HG02571 (cell line): ENCODE measurements at regions not wholly inside any gene's neighbourhood (a gene's known extent, or its start where the extent isn't known, plus 50 kb on each side); places are given as distances from the start of the nearest gene placed in this dataset.

Experiments used
- ATAC-seq: cut with Tn5 transposase; IDR thresholded peaks from one replicate; pipeline ENCODE4 v1.9.1; 2021; ENCODE audit warnings: mild to moderate bottlenecking, moderate library complexity; ENCODE audit not compliant: unreplicated experiment

DNA sequence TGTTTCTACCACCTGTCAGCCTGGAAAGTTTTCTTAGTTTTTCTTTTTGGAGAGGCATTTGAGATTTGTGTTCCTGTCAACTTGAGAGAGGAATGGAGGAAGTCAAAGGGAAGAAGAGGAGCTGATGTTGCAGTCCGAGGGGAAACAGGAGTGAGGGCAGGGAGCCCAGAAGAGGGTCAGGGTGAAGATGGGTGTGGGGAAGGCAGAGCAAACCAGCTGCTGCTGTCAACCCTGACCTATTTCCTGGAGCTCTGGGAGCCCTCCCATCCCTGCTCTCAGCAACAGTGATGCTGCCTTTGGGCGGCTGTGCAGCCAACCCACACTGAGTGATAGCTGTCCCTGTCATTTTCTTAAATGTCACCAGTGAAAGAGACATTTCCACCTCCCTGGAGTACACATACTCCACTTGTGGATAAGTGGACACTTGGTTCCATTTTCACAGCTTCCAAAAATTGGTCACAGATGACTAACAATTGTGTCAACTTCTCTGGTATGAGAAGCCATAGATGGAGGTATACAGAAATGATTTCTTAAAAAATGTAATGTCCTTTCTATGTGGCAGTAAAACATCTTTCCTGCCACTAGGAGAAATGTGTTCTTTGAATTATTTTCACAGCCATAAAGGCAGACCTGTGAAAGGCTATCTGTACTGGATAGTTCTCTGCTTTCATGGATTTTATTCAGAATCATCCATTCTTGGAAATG lies 556.3 kb upstream of the TBL1XR1 start:
- ATAC-seq, result no peak

DNA sequence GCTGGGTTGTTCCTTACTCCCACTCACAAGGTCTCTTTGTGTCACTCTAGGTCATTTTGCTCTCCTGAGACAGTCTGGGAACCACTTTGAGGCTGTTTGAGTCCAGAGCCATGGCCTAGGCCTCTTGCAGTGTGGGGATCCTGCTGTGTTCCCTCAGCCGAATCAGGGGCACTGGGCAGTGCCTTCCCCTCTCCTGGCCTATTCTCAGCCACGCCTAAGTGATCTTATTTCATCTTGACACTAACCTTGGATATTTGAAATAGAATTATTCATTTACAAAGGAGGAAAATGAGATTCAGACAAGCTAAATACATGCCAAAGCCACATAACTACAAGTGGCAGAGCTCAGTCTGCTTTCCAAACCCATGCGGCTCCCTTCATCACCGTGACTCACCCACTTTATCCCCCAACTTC lies 557.2 kb upstream of the TBL1XR1 start:
- ATAC-seq, result no peak

DNA sequence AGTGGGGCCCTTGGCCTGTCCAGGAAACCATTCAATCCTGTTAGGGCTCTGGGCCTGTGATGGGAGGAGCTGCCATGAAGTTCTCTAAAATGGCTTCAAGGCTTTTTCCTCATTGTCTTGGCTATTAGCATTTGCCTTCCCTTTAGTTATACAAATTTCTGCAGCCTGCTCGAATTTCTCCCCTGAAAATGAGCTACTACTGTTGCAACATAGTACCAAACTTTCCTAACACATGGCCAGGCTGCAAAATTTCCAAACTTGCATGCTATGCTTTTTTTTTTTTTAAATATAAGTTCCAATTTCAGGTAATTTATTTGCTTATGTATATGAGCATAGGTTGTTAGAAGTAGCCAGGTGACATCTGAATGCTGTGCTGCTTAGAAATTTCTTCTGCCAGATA lies 560.8 kb upstream of the TBL1XR1 start:
- no peak for ATAC-seq

DNA sequence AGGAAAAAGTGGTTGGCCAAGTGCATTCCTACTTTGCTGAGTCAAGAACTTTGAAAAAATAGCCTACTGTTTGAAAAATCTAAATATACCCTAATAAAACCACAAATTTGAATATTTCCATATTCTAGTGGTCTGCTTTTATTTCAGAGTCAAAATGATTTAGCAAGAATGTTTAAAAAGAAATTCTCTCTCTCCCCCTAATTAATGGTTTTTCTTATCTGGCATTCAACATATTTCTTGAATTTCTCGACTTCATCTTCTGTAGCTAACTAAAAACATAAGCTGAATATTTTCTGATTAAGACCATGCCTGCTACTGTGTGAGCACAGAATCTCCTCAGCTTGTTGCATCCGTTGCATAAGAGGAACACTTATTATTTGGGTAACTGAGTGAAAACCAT lies 563.5 kb upstream of the TBL1XR1 start:
- ATAC-seq, result no peak

DNA sequence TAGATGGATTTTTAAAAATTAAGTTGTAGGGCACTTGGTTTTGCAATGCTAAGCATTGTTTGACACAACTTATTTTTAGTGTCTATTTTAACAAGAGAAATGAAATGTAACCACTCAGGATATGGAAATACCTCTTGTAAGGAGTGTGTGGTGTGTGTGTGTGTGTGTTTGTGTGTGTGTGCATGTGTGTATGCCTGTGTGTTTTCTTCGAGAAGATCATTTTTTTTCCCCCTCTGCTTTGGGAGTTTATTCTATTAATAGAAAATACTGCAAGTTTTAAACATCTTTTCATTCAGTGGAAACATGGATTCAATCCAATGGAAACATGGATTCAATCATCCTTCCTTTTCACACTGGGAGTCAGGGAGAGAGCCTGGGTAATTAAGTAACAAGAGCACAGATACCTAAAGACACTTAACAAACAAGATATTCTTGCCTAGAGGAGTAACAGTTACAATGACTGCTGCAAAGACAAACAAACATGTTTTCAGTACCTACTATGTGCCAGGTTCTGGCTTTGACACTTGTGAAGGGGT lies 567.2 kb upstream of the TBL1XR1 start:
- ATAC-seq, result no peak

DNA sequence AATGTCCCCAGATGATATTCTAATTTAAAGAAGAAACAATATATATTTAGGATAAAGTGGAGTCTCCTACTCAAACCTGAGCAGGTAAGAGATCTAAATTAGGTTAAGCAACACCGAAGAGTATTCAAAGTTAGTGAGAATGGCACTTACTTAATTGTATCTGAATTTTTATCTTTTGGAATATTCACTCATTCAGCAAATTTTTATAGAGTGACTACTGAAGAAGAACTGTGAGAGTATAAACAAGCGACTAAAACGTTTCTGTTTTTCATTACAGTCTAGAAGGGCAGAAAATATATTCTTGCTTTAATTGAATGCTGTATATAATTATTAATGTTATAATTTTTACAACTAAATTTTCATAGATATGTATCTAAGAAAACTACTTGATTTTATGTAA lies 567.7 kb upstream of the TBL1XR1 start:
- no peak for ATAC-seq

DNA sequence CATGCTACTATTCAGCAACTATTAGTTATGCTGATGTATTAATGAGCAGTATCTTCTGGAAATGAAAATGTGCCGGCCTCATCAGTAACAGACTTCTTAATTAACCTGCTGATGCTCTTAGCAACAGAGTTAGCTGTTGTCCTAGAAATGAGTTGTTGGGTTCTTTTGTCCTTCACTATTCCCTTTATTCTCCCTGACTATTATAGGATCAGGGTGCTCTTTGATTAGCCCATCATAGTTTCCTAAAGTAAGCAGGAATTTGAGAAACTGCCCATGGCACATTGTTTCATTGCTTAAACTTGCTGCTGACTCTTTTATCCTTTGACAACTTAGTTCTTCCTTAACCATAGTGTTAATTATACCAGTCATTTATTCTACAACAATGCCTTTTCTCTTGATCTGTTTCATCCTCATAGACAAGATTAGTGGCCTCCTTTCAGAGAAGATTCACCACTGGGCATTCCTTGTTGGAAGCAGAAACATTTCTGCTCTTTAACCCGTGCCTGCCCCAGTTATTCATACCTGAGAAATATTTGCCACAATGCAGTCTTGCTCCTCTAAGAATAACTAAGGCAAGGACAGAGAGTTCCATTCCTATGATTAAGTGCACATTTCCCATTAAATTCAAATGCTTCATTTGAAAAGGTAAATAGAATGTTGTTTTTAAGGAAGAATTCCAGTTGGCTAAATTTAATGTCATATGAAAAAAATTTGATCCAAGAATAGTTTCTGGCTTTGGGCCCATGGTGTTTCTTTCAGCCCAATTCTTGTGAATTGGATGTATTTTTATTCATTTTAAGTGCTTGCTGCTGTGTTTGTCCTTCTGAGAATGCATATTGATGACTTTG lies 573.3 kb upstream of the TBL1XR1 start:
- no peak for ATAC-seq

DNA sequence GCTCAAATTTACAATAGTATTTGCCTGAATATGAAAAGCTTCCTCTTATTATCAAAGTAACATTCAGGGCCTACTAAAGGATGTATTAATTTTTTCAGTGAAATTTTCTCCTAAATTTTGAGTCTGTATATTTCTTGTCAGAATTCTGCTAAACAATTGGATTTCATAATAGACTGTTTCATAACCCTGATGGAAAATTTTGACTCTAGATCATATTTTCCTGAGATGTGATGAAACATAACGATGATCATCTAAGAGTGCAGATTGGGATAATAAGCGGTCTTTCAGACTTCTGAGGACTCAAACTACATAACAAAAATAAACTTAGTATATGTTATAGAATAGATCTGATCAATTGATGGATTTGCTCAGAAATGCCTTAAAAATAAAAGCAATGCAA lies 574.5 kb upstream of the TBL1XR1 start:
- ATAC-seq, result no peak

DNA sequence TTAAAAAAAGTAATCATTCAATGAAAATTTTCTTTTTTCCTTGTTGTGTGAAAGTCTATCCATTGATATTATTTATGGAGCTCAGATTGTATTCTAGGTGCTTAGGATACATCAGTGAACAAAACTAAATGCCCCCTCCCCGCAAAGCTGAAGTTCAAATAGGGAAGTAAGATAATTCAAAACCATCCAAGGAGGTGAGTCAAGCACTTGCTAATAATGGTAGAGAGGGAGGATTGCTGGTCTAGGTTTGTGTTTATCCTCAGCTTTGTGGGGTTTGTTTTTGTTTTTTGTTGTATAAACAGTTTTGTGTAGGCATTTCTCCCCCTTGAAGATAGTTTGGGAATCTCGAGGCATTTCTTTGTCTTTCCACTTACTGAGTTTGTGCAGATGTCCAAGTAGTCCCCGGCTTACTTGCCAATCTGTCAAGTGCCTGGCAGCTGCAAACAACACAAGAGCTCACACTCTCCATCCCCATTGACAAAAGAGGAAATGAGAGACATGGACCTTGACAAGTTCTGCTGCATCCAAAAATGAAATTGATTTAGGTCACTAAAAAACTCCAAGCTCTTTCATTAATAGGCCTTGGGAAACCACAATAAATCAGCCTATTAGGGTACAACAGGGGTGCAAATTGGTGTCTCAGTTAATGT lies 575.8 kb upstream of the TBL1XR1 start:
- no peak for ATAC-seq

DNA sequence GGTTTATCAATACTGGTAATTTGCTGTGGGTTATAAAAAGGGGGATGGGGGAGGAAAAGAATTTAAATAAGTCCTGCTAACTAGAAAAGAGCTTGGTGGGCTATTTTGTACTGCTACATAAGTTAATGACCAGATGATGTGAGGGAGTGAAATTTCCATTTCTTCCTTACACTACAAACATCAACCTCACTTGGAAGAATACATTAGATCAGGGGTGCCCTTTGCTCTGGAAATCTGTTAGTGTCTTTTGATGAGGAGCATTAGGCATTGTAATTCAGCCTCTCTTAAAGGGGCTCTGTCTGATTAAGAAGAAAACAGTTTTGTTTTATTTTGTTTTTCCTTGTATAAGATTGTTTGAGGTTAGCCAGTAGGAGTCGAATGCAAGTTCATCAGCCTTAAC lies 576.4 kb upstream of the TBL1XR1 start:
- no peak for ATAC-seq

DNA sequence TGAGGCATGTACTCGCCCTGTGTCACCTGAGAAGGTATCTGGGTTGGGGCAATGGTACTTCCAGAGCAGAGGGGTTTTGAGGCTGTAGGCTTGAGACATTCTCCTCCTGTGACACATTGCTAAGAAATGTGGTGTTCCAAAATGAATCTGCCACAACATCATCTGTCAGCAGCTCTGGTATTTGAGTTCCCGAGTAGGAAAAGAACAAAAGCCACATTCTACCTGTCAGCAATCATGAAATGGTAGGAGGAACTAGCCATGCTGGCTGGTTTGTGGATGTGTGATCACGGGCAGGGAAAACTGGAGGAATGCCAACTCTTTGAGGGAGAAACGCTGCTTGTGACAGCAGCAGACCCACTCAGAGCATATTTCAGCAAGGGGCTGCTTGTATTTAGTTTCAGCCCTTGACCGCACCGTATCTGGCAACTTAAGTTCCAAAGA lies 579.4 kb upstream of the TBL1XR1 start:
- ATAC-seq, result no peak

DNA sequence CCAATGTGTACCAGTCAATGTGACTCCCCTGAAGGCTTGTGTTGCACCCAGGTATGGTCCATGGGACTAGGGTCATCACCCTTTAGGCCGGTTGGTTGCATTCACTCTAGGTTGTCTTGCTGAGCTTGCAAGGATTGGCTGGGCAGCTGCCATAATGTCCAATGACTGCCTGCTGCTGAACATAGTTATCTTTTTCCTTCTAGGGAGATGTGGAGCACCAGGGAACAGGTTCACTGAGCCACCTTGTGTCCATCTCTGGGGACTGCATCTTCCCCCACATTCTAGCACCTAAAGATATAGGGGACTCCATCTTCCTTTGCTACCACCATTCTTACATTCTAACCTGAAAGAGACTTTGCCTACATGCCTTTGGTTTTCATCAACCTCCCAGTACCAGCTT lies 580.4 kb upstream of the TBL1XR1 start:
- peak; percentile 94 for ATAC-seq

DNA sequence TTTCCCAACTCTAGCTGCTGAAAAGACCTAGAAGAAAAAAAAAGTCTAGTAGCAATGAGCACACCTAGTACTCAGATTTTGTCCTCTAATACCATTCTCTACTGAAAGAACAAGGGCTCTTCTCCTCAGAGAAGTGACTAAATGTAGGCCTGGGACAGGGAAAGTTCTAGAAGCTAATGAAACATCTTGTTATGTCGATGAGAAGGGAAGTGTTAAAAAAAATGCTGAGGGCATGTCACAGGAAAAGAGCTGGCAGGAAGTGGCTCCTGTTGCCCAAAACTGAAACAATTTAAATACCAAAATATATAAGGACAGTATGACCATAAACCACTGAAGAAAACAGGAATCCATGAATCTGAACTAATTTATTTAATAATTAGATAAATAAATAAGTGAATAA lies 581.4 kb upstream of the TBL1XR1 start:
- ATAC-seq, result no peak

DNA sequence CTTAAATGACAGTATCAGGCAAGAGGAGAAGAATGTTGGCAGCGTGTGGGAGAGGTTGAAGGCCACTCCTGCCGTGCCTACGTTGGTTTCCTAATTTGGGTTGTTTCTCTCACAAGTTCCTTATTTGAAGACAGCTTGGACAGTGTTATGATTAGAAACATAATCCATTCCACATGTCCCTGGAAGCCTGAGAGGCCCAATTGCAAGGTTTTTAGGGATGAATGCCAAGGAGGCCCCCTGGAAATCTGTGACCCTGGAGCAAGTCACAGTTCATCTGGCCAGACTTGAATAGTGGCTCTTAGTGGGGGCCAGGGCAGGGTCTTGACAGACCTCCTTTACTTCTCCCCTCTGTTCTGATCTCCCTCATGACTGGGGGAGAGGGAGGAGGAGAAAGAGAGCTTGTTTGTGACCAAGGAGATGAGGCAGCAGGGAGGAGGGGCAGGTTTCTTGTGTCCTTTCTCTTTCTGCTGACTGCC lies 584.4 kb upstream of the TBL1XR1 start:
- no peak for ATAC-seq

DNA sequence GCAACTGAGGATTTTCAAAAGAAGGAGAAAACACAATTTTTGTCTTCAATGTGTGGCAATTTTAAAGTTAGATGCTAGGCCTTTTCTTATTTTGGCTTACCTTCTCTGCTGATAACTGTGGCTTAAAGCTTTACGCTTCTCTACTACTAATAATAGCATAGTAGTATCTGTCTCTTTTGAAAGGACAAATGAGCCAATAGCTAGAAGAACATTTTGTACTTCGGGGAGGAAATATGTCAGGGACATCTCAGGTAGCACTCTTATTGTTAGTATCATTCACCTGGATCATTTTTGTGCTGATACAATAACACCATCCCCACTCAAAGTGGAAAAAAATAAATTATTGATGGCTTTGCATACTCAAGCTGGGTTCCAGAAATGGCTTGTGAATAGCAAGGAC lies 586.1 kb upstream of the TBL1XR1 start:
- no peak for ATAC-seq

DNA sequence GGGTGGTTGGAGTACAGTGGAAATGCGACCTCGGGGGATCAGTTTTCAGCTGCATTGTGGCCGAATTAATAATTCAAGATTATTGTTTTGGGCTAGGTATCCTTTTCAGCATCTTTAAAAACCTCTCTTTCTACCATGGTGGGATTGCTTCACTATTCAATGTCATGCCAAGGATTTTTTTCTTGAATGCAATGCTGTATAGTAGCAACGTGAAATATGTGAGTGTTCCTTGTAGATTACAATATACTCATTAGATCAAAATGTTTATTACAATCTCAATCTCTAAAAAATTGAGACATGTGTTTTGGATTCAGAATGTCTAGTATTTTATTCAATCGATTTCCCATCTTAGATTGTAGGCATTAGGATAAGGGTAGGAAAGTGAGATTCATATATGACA lies 586.5 kb upstream of the TBL1XR1 start:
- ATAC-seq, result no peak

DNA sequence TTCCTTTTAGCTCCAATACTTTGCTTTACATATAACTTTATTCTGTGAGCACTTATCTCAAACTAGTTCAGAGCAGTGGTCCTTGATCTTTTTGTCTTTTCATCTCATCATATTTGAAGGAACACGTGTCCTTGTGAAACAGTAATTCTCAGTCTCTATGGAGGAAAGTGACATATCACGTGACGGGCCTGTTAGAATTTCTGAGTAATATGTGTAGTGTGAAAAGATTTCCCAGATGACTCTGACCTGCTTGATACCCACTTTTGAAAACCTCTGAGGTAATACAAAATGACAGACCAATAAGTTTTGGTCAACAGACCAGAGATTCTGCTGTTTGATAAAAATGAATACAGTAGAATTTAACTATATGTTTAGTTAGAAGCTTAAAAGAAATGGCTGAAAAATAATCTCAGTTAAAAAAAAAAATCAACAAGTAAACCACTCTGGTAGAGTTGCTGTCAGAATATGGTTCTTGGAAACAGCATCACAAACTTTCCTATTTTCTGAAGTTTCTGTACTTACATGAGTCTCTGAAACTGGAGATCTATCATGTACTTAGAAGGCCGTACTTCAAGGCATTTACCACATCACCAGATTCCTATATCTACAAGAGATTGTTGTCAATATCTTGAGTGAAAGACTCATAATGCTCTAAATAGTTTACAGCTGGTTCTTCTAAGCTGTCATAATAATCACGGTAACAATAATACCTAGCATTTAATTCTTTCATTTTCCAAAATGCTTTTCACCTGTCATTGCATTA lies 590.2 kb upstream of the TBL1XR1 start:
- ATAC-seq, result peak; percentile 72

DNA sequence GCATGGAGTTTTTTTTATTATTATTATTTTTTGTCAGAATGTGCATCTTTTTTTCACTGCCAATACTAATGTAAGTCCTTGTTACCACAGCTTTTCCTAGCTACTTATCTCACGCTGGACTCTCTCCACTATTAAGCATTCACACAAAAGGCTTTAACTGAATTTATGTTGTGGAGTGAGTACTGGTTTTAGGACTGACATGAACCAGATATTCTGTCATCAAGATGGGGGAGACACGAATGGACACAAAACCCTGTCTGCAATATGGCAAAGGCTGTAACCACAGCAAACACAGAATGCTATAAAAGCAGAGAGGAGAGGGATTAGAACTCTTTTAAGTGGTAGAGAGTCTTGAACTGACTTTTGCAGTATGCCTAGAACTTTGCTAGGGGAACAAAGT lies 592.2 kb upstream of the TBL1XR1 start:
- ATAC-seq, result no peak

DNA sequence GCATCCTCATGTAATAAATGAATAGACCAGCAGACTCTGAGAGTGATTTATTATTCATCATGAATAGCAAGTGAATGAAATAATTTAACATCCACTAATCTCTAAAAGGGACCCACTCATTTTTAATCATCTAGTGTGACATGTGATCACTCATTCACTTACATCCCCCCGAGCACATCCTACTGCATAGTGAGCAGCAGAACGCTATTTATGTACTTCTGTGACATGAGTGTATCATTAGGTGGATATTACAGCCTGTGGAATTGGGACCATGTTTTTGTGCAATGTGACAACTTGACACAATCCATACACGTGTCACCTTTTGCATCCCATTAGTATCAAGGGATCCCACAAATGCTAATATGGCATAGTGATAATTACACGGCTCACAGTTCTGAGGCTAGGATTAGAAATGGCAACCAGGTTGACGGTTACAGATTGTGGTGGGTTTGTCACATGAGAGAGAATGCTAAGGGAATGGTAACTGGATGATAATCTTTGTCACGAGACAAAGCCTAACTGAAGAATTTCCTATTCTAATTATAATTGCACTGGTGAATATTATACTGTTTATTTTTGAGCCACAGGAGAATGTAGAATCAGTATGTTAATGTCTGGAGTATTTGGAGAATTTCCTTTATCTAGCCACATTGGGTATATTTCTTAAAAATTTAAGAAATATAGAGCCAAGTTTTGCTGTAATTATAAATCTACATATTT lies 595.2 kb upstream of the TBL1XR1 start:
- ATAC-seq, result no peak

DNA sequence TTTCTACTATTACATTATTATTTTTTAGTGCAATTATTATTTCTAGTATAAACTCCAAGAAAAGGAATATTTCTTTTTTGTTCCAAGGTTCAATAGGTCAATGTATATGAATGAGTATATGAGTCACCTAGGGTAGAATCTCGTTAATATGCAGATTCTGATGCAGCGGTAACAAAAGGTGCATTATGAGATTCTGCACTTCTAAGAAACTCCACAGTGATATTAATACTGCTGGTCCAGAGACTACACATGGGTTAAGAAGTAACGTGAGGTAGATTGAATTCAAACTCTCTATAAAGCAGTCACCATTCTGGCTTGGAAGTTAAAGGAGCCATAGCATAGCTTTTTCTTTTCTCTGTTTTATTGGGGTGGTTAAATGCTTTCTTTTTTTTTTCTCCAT lies 596.2 kb upstream of the TBL1XR1 start:
- no peak for ATAC-seq
